Left colon (tissue), 2 donors: ENCODE measurements at regions not wholly inside any gene's neighbourhood (a gene's known extent, or its start where the extent isn't known, plus 50 kb on each side); places are given as distances from the start of the nearest gene placed in this dataset.
A peak's percentile ranks its signal among the peaks of the same experiment; 100 is the strongest.
"Not testable (repeated sequence)": the region's sequence is repeated elsewhere in the genome, so short reads cannot be mapped to it uniquely, and the experiment has no call there.

Experiments
- ATAC-seq: fragments of 200-7000 bp; cut with Tn5 transposase; one replicate; pipeline ENCODE4 v1.9.1; 2020; ENCODE audit warnings: mild to moderate bottlenecking, moderate library complexity
- DNase-seq, 2 donors: peaks; one replicate each; pipeline ENCODE4 v3.0.0-alpha.2; 2020
- intact Hi-C, 2 donors: fragments of 100-400 bp; cut with DNase I in 1 of 2; cut with micrococcal nuclease in 1 of 2; formaldehyde crosslinking; loops; one replicate each; pipeline versions ENCODE4 v1.11.2 to v1.14.0; 2022; cut with DNase I, micrococcal nuclease
- donor health status: DM: no; HTN: no; CAD: no.
- donor health status: DM: yes; HTN: yes; CAD: no.

- ATAC-seq, DNase-seq, intact Hi-C loops: not testable (repeated sequence)
These were observed 106.1 kb upstream of the PLEKHG1 start for GRCh38 chr6:150493552-150493951.

DNA sequence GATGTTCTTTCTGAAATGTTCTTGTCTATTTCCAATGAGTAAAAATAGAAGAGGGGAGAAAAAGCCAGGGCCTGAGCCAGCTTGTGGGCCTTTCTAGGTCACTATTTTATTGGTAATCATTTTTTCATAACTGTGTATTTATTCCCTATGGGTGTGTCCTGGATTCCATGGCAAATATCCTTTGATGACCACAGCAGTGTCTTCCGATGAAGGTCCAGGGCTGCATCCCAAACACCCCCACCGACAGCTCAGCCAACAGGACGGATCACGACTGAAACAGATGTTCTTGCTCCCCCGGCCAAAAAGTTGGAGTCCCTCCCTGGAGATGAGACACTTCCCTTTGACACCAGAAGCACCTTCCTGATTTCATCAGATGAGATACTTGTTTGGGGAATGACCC, 105.4 kb upstream of the PLEKHG1 start:
- DNase-seq (no peak), ATAC-seq (no peak)
- intact Hi-C loops, result no loop called here

DNA sequence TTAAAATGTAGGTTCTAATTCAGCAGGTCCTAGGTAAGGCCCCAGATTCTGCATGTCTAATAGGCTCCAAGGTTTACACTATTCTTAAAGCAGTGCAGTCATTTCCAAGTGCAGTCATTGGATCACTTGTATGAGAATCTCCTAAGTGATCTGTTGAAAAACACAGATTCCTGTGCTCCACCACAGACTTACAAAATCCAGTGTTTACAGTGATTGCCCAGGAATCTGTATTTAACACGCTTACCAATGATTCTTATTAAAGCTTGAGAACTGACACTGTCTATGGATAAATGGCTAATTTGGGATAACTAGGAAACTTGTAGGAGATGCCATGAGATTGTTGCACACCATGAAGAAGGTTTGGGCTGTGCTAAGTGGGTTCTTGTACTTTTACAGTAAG, 104.6 kb upstream of the PLEKHG1 start:
- intact Hi-C loops, result no loop called here
- ATAC-seq (no peak), DNase-seq (no peak)

DNA sequence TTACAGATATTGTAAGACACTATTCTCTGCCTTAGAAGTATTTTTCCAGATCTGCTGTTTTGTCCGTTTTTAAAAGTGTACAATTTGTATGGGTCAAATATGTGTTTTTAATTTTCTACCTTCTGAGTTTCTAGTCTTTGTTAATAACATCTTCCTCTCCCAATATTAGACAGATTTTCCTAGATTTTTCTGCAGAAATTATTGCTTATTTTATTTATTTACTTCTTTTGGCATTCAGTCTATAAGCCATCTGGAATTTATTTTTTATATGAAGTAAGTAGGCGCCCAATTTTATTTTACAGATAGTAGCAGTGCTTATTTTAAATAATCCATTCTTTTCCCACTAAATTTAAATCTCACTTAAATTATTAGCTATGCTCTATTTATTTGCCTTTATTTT, 103.1 kb upstream of the PLEKHG1 start:
- intact Hi-C loops, result no loop called here
- DNase-seq (no peak), ATAC-seq (no peak)

DNA sequence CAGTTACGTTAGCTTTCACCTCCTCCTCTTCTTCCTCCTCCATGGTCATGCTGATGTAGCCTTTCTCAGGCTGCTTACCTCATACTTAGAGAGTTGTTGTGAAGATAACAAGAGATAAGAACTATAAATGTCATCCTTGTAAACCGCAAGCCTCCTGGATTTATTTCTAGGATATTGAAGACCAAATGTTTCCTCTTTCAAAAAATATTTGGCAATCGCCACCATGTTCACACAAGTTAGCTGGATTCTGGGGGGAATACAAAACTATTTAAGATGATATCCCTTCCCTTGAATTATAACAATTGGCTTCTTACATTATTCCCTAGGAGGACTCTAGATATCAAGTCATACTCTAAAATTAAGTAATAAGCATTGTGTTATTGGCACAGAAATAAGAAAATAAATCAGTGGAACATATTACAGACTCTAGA, 99.8 kb upstream of the PLEKHG1 start:
- ATAC-seq, result no peak
- intact Hi-C loops, result no loop called here
- no peak for DNase-seq

GRCh38 chr6:150500568-150500967, 99.1 kb upstream of the PLEKHG1 start:
- intact Hi-C loops, DNase-seq: not testable (repeated sequence)

DNA sequence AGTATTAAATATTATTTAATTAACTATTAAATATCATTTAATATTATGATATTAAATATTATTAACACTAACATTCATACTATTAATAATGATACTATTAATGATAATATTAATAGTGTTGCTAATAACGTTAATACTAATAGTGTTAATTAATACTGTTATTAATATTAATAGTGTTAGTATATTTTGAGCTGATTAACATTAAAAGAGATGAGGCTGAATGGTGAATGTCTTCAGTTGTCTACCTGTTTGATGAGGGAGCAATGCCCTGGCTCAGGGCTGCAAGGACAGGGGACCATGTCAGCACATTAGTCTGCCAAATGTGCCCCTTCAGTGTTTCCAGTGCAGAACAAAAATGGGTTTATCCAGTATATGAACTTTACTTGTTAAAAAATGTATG, 96.6 kb upstream of the PLEKHG1 start:
- intact Hi-C loops, result no loop called here
- ATAC-seq (no peak), DNase-seq (no peak)

More at GRCh38 chr6:150500568-150500967, 99.1 kb upstream of the PLEKHG1 start:
- ATAC-seq, result not testable (repeated sequence)

GRCh38 chr6:150503586-150504339, 95.9 kb upstream of the PLEKHG1 start:
- intact Hi-C loops, result no loop called here
- ATAC-seq, result no peak
- no peak for DNase-seq

- ATAC-seq, intact Hi-C loops, DNase-seq: not testable (repeated sequence)
These were observed 92.3 kb upstream of the PLEKHG1 start for GRCh38 chr6:150507361-150507760.

GRCh38 chr6:150510576-150510975, 89.1 kb upstream of the PLEKHG1 start:
- no peak for ATAC-seq
- intact Hi-C loops, result no loop called here
- DNase-seq, result no peak

DNA sequence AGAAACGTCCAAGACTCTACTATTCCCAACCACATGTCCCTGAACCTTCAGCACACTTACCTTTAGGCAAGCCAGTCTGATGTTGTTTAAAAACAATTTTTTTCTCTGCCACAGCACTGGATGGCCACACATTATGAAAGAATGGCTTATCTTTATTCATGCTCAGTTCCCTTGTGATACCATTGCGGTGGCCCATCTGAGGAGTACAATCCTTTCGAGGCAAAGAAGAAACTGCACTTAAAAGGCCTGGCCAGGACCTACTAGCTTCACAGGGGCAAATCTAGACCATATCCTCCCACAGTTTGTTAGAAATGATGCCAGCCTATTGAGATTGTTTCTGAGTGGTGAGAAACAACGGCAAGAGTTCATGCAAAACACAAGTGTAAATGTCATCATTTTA, 88.4 kb upstream of the PLEKHG1 start:
- DNase-seq, result no peak
- intact Hi-C loops, result no loop called here
- ATAC-seq, result no peak

- ATAC-seq (no peak), DNase-seq (no peak)
- intact Hi-C loops, result no loop called here
These were observed 84.8 kb upstream of the PLEKHG1 start for GRCh38 chr6:150514806-150515380.

DNA sequence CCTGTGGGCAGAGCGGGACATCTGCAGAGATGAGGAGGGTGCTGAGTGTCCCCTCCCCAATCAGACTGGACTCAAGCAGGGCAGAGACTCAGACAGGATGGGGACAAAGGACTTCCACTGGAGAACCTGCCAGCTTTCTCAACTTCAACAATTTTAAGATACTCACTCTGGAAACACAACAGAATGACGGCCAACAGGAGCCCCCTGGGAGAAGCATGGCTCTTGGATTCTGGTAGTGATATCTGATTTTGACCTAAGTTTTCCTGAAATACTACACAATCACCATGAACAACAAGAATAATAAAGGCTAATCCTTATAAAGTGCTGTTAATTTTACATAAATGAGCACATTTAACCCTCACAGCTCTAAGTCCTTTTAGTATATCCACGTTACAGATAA, 83.5 kb upstream of the PLEKHG1 start:
- ATAC-seq, result no peak
- DNase-seq, result no peak
- intact Hi-C loops, result no loop called here

DNA sequence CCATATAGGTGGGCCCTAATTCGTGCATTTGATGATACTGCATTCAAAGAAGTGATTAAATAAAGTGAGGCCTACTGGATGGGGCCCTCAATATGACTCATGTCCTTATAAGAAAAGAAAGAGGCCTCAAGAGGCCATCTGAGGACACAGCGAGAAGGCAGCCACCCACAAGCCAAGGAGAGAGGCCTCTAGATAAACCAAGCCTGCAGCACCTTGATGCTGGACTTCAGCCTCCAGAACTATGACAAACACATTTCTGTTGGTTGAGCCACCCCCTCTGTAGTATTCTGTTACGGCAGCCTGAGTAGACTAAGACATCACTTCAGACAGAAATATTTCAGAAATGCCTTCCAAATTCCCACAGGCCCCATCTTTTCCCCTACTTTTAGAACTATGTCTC, 82.5 kb upstream of the PLEKHG1 start:
- intact Hi-C loops, result no loop called here
- no peak for DNase-seq
- ATAC-seq, result no peak

DNA sequence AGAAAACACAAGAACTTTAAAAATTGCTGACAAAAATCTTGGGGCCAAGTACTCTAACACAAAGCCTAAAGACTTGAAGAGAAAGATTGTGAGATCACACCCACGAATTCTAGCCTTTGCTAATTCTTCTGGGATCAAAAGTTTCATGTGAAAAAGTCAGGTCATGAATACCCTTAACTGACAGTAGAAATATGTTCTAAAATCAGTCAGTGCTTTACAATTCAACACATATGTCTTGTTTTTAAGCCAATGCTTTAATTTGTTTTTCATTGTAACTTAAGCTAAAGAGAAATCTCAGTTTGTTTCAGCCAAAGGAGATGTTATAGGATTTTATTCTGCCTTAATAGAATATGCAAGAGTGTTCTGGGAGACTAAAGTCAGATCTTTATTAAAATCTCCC, 78.2 kb upstream of the PLEKHG1 start:
- intact Hi-C loops, result no loop called here
- no peak for DNase-seq
- no peak for ATAC-seq

DNA sequence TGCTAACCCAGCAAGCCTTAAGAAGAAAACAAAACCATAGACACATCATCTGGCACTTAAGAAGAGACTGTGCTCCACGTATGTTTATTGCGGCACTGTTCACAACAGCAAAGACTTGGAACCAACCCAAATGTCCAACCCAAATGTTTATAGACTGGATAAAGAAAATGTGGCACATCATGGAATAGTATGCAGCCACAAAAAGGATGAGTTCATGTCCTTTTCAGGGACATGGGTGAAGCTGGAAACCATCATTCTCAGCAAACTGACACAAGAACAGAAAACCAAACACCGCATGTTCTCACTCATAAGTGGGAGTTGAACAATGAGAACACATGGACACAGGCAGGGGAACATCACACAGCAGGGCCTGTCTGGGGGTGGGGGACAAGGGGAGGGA, 76.5 kb upstream of the PLEKHG1 start:
- intact Hi-C loops, DNase-seq, ATAC-seq: not testable (repeated sequence)

DNA sequence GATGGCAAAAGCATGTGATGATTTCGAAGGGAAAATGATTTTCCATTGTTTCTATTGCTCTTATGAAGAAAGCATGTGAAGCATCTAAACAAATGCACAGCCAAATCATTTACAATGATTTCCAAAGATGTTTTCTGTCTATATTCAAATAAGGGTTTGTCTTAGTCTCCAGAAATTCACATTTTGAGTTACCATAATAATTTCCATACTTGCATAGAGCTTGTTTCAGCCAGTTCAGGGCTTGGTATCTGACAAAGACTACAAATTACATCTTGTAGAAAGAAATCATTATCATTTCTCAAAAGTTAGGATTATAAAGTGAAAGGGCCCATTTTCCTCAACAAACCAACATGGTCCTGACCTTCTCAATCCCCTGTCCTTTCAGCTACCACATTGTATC, 74.4 kb upstream of the PLEKHG1 start:
- intact Hi-C loops, result no loop called here

GRCh38 chr6:150527100-150527499, 72.6 kb upstream of the PLEKHG1 start:
- ATAC-seq, result no peak
- DNase-seq, result no peak

More for the DNA sequence above, 74.4 kb upstream of the PLEKHG1 start:
- DNase-seq (no peak), ATAC-seq (no peak)

DNA sequence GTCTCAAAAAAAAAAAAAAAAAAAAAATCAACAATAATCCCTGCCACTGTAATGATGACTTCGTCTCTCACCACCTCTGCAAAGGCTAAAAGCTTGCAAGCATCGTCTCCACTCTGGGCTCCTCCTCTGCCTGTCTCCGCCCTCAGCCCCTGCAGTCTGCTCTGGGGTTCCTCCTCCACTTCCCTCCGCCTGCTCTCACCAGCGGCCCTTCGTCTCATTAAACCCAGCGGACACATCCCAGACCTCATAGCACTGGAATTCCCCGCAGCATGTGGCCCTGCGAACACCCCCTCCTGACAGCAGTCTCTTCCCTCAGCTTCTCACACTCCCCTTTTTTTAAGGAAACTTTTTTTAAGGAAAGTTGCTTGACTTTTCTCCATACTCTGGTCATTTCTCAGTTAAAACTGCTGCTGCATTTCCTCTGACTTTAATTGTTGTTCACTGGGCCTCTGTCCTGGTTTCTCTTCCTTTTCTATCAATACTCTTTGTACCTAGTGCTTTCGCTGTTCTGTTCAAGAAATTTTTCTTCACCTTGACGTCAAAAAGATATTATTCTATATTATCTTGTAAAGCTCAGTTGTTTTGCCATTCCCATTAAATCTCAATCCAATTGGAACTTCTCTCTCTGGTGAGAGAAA, 70.9 kb upstream of the PLEKHG1 start:
- ATAC-seq (no peak), DNase-seq (peak; percentile 38 to 61)
- intact Hi-C loops, result no loop called here

More at GRCh38 chr6:150527100-150527499, 72.6 kb upstream of the PLEKHG1 start:
- intact Hi-C loops, result no loop called here

GRCh38 chr6:150529646-150530045, 70.0 kb upstream of the PLEKHG1 start:
- ATAC-seq (no peak), DNase-seq (no peak)
- intact Hi-C loops, result no loop called here
